H9 (cell line): ENCODE measurements at regions not wholly inside any gene's neighbourhood (a gene's known extent, or its start where the extent isn't known, plus 50 kb on each side); places are given as distances from the start of the nearest gene placed in this dataset.

Experiments
- DNase-seq: peaks from one replicate; pipeline ENCODE4 v3.0.0-alpha.2; 2017
- H2AFZ ChIP-seq: one replicate; pipeline ENCODE4 v1.6.1; 2013; ENCODE audit warnings: mild to moderate bottlenecking, low read length, control low read depth, moderate library complexity
- H2AK5ac ChIP-seq: 2 replicates; pipeline ENCODE4 v1.6.1; 2013; ENCODE audit warnings: low read length, control low read depth, mixed read lengths; ENCODE audit not compliant: insufficient read length
- H2BK120ac ChIP-seq: one replicate; pipeline ENCODE4 v1.6.1; 2013; ENCODE audit warnings: low read depth, mild to moderate bottlenecking, low read length, control low read depth, inconsistent platforms; ENCODE audit not compliant: poor library complexity, severe bottlenecking
- H2BK12ac ChIP-seq: 2 replicates; pipeline ENCODE4 v1.6.1; 2013; ENCODE audit warnings: low read length, control low read depth, mixed read lengths, low read depth; ENCODE audit not compliant: insufficient read length
- H2BK15ac ChIP-seq: 2 replicates; pipeline ENCODE4 v1.6.1; 2013; ENCODE audit warnings: low read depth, low read length, control low read depth
- H2BK20ac ChIP-seq: one replicate; pipeline ENCODE4 v1.6.1; 2013; ENCODE audit warnings: low read depth, mild to moderate bottlenecking, low read length, control low read depth, inconsistent platforms; ENCODE audit not compliant: poor library complexity, severe bottlenecking
- H2BK5ac ChIP-seq: 2 replicates; pipeline ENCODE4 v1.6.1; 2013; ENCODE audit warnings: low read length, control low read depth, mixed read lengths; ENCODE audit not compliant: insufficient read length
- H3K14ac ChIP-seq: 2 replicates; pipeline ENCODE4 v1.6.1; 2013; ENCODE audit warnings: low read length, control low read depth; ENCODE audit not compliant: insufficient read depth
- H3K18ac ChIP-seq: 2 replicates; pipeline ENCODE4 v1.6.1; 2013; ENCODE audit warnings: low read depth, mild to moderate bottlenecking, mixed read lengths, low read length, control low read depth; ENCODE audit not compliant: insufficient read length
- H3K23ac ChIP-seq: 2 replicates; pipeline ENCODE4 v1.6.1; 2013; ENCODE audit warnings: low read length, control low read depth, mixed read lengths, low read depth; ENCODE audit not compliant: insufficient read length
- H3K23me2 ChIP-seq: 2 replicates; pipeline ENCODE4 v1.6.1; 2013; ENCODE audit warnings: low read depth, mild to moderate bottlenecking, mixed read lengths, low read length, control low read depth; ENCODE audit not compliant: insufficient read length, poor library complexity, severe bottlenecking
- H3K27ac ChIP-seq: 2 replicates; pipeline ENCODE4 v1.5.1; 2013; ENCODE audit warnings: low read length, control low read depth, mixed read lengths, low read depth; ENCODE audit not compliant: insufficient read length
- H3K27me3 ChIP-seq: 2 replicates; pipeline ENCODE4 v1.6.1; 2013; ENCODE audit warnings: low read length, control low read depth, inconsistent platforms; ENCODE audit not compliant: insufficient read depth
- H3K4ac ChIP-seq: 2 replicates; pipeline ENCODE4 v1.6.1; 2013; ENCODE audit warnings: low read depth, mild to moderate bottlenecking, control low read depth, inconsistent platforms, low read length, moderate library complexity
- H3K4me1 ChIP-seq: 2 replicates; pipeline ENCODE4 v1.6.1; 2013; ENCODE audit warnings: low read length, control low read depth, inconsistent platforms; ENCODE audit not compliant: insufficient read depth
- H3K4me2 ChIP-seq: 2 replicates; pipeline ENCODE4 v1.6.1; 2013; ENCODE audit warnings: low read length, control low read depth, mixed read lengths; ENCODE audit not compliant: insufficient read length, insufficient read depth
- H3K56ac ChIP-seq: 2 replicates; pipeline ENCODE4 v1.6.1; 2013; ENCODE audit warnings: low read depth, mild to moderate bottlenecking, mixed read lengths, low read length, control low read depth; ENCODE audit not compliant: insufficient read length
- H3K79me1 ChIP-seq: 2 replicates; pipeline ENCODE4 v1.6.1; 2013; ENCODE audit warnings: low read depth, mild to moderate bottlenecking, moderate library complexity, low read length, control low read depth, inconsistent platforms; ENCODE audit not compliant: insufficient read depth, poor library complexity, severe bottlenecking
- H3K79me2 ChIP-seq: 2 replicates; pipeline ENCODE4 v1.6.1; 2013; ENCODE audit warnings: low read length, control low read depth, inconsistent platforms; ENCODE audit not compliant: insufficient read depth
- H3K9ac ChIP-seq: 2 replicates; pipeline ENCODE4 v1.6.1; 2013; ENCODE audit warnings: low read length, control low read depth, mixed read lengths; ENCODE audit not compliant: insufficient read length; ENCODE audit errors: extremely low read depth
- H3K9me3 ChIP-seq: one replicate; pipeline ENCODE4 v1.6.1; 2013; ENCODE audit warnings: low read depth, low read length, inconsistent platforms; ENCODE audit not compliant: control insufficient read depth
- H3T11ph ChIP-seq: one replicate; pipeline ENCODE4 v1.6.1; 2013; ENCODE audit warnings: mild to moderate bottlenecking, low read length, control low read depth, inconsistent platforms
- H4K20me1 ChIP-seq: one replicate; pipeline ENCODE4 v1.6.1; 2013; ENCODE audit not compliant: control insufficient read depth, insufficient read length, insufficient read depth
- H4K5ac ChIP-seq: 2 replicates; pipeline ENCODE4 v1.6.1; 2013; ENCODE audit warnings: low read depth, mild to moderate bottlenecking, mixed read lengths, low read length, control low read depth; ENCODE audit not compliant: insufficient read length
- H4K8ac ChIP-seq: replicated peaks from 2 replicates; pipeline ENCODE4 v1.6.1; 2013; ENCODE audit warnings: low read length, control low read depth, mixed read lengths, low read depth; ENCODE audit not compliant: insufficient read length
- H4K91ac ChIP-seq: 2 replicates; pipeline ENCODE4 v1.6.1; 2013; ENCODE audit warnings: low read depth, mild to moderate bottlenecking, moderate library complexity, mixed read lengths, low read length, control low read depth; ENCODE audit not compliant: insufficient read length
- H3K27ac Mint-ChIP-seq, 3 experiments: 2 replicates in 2 of 3; 3 replicates in 1 of 3; pipeline ENCODE4 v1.8.0; 2020 to 2021; ENCODE audit warnings: mixed read lengths in 3 of 3, mild to moderate bottlenecking in 1 of 3, moderate library complexity in 1 of 3
- H3K27me3 Mint-ChIP-seq: 2 replicates; pipeline ENCODE4 v1.8.0; 2021; ENCODE audit warnings: low read depth, mild to moderate bottlenecking, moderate library complexity, mixed read lengths
- H3K36me3 Mint-ChIP-seq, 3 experiments: 2 replicates in 2 of 3; 3 replicates in 1 of 3; pipeline ENCODE4 v1.8.0; 2020 to 2021; ENCODE audit warnings: low read depth in 3 of 3, mixed read lengths in 3 of 3; ENCODE audit not compliant: insufficient read depth in 1 of 3
- H3K4me1 Mint-ChIP-seq, 2 experiments: 2 replicates each; pipeline ENCODE4 v1.8.0; 2020; ENCODE audit warnings: mixed read lengths in 2 of 2
- H3K4me3 Mint-ChIP-seq, 2 experiments: 2 replicates in 1 of 2; 3 replicates in 1 of 2; pipeline ENCODE4 v1.8.0; 2020 to 2021; ENCODE audit warnings: mild to moderate bottlenecking in 2 of 2, mixed read lengths in 2 of 2, moderate library complexity in 1 of 2
- H3K9me3 Mint-ChIP-seq, 2 experiments: 2 replicates in 1 of 2; 3 replicates in 1 of 2; pipeline ENCODE4 v1.8.0; 2020; ENCODE audit warnings: mild to moderate bottlenecking in 2 of 2, mixed read lengths in 2 of 2, moderate library complexity in 1 of 2
- CTCF ChIP-seq: fragments of 200-600 bp; sonication (generic); conservative IDR thresholded peaks from 3 replicates; pipeline ENCODE4 v1.8.0; 2021; ENCODE audit warnings: antibody characterized with exemption, mild to moderate bottlenecking
- WGBS: extraction: QIAGEN DNeasy Blood & Tissue Kit; methylation state at CpG from one replicate; pipeline ENCODE4 v1.1.7; 2013; ENCODE audit warnings: missing lambda C conversion rate, low lambda C conversion rate, mixed read lengths; ENCODE audit not compliant: insufficient read length; ENCODE audit errors: extremely low coverage; 5-methylcytosine and 5-hydroxymethylcytosine counted together

- TF ChIP-seq CTCF, result no peak
- Histone ChIP-seq H2BK5ac (no peak overlapping the region), H3K27me3 (no peaks in the 10 kb centered on the region), H2BK12ac (no peak overlapping the region), H3K9me3 (no peaks in the 10 kb centered on the region), H3K4ac (no peak overlapping the region), H4K20me1 (no peaks in the 10 kb centered on the region), H3T11ph (no peak overlapping the region), H2BK15ac (no peak overlapping the region), H3K14ac (no peak overlapping the region), H3K4me2 (no peak overlapping the region), H4K91ac (no peak overlapping the region), H3K23me2 (no peaks in the 10 kb centered on the region), H2AFZ (no peak overlapping the region), H3K79me2 (no peaks in the 10 kb centered on the region), H2BK120ac (no peak overlapping the region), H3K18ac (no peak overlapping the region), H3K9ac (no peak overlapping the region), H3K23ac (no peak overlapping the region), H2BK20ac (no peak overlapping the region), H3K27ac (no peak overlapping the region), H3K56ac (no peak overlapping the region), H3K79me1 (no peaks in the 10 kb centered on the region), H2AK5ac (no peak overlapping the region), H3K4me1 (peaks cover 5% of the 10 kb centered on the region), H4K5ac (no peak overlapping the region), H4K8ac (no peak overlapping the region)
- 0 out of 7 replicates have a peak overlapping the region, but pooled peaks of 1 of the 3 experiments have one; percentile 4 for H3K27ac Mint-ChIP-seq
- no peaks in the 10 kb centered on the region for H3K27me3 Mint-ChIP-seq
- WGBS, result no CpG with 5 or more reads among the region's 3 CpGs
- H3K4me3 Mint-ChIP-seq, result no peak overlapping the region
- peaks cover 3 to 12% (median 5%) of the 10 kb centered on the region in 3 experiments; a peak in 6 of 7 replicates for H3K36me3 Mint-ChIP-seq
- H3K4me1 Mint-ChIP-seq, result peaks cover 20 to 24% of the 10 kb centered on the region in 2 experiments
- DNase-seq, result no peak
- H3K9me3 Mint-ChIP-seq, result peaks cover 14 to 16% of the 10 kb centered on the region in 2 experiments
Measured at GRCh38 chr5:97363577-97363976, 180.5 kb upstream of the RIOK2 start.
